Activated T-helper 1 cell treated with anti-CD3 and anti-CD28 coated beads, Interleukin-12 subunit alpha, Interleukin-12 subunit beta, Interleukin-2, Interleukin-4 antibody, amounts not matched to agents 30 ng/mL and 10 ng/mL and 1 ng/mL, durations not matched to agents 14 hours and 24 hours and 36 hours (primary cell): ENCODE measurements at regions not wholly inside any gene's neighbourhood (a gene's known extent, or its start where the extent isn't known, plus 50 kb on each side); places are given as distances from the start of the nearest gene placed in this dataset.
"Not testable (repeated sequence)": the region's sequence is repeated elsewhere in the genome, so short reads cannot be mapped to it uniquely, and the experiment has no call there.

Experiments used
- DNase-seq: peaks from one replicate; pipeline ENCODE4 v3.0.0; 2021; ENCODE audit warnings: low spot score
- H3K27ac Mint-ChIP-seq: one replicate; pipeline ENCODE4 v1.8.0; 2021; ENCODE audit warnings: mild to moderate bottlenecking, mixed read lengths
- H3K27me3 Mint-ChIP-seq: one replicate; pipeline ENCODE4 v1.8.0; 2022; ENCODE audit warnings: mild to moderate bottlenecking, moderate library complexity, mixed read lengths; ENCODE audit not compliant: insufficient read depth
- H3K36me3 Mint-ChIP-seq: one replicate; pipeline ENCODE4 v1.8.0; 2021; ENCODE audit warnings: low read depth, mixed read lengths
- H3K4me1 Mint-ChIP-seq: one replicate; pipeline ENCODE4 v1.8.0; 2021; ENCODE audit warnings: low read depth, mixed read lengths
- H3K4me3 Mint-ChIP-seq: one replicate; pipeline ENCODE4 v1.8.0; 2021; ENCODE audit warnings: mild to moderate bottlenecking, moderate library complexity, mixed read lengths
- H3K9me3 Mint-ChIP-seq: one replicate; pipeline ENCODE4 v1.8.0; 2021; ENCODE audit warnings: mixed read lengths
- intact Hi-C: fragments of 100-400 bp; cut with micrococcal nuclease; formaldehyde crosslinking; loops from one replicate; pipeline ENCODE4 v1.15.1; 2024

GRCh38 chr5:67998709-67999261 lies 216.8 kb upstream of the PIK3R1 start:
- H3K36me3 Mint-ChIP-seq = no peaks in the 10 kb centered on the region
- no peak overlapping the region for H3K4me3 Mint-ChIP-seq
- H3K4me1 Mint-ChIP-seq = no peaks in the 10 kb centered on the region
- no peak overlapping the region for H3K27ac Mint-ChIP-seq
- no peak for DNase-seq
- no peaks in the 10 kb centered on the region for H3K9me3 Mint-ChIP-seq
- intact Hi-C loops = no loop called here
- H3K27me3 Mint-ChIP-seq = peaks cover 2% of the 10 kb centered on the region

- no peak for DNase-seq
- no peak overlapping the region for H3K27ac Mint-ChIP-seq
- intact Hi-C loops = no loop called here
- no peak overlapping the region for H3K4me3 Mint-ChIP-seq
- no peaks in the 10 kb centered on the region for H3K9me3 Mint-ChIP-seq
- H3K36me3 Mint-ChIP-seq = no peaks in the 10 kb centered on the region
- H3K4me1 Mint-ChIP-seq = no peaks in the 10 kb centered on the region
- H3K27me3 Mint-ChIP-seq = peaks cover 6% of the 10 kb centered on the region
Observed at GRCh38 chr5:67997892-67998457, 217.6 kb upstream of the PIK3R1 start.

- Mint-ChIP-seq H3K4me1 (no peaks in the 10 kb centered on the region), H3K4me3 (no peak overlapping the region), H3K9me3 (no peaks in the 10 kb centered on the region), H3K27ac (no peak overlapping the region), H3K36me3 (no peaks in the 10 kb centered on the region), H3K27me3 (peaks cover 7% of the 10 kb centered on the region)
- intact Hi-C loops = no loop called here
- no peak for DNase-seq
Observed at GRCh38 chr5:67997148-67997547, 218.4 kb upstream of the PIK3R1 start.

GRCh38 chr5:67996596-67996995 lies 219.0 kb upstream of the PIK3R1 start:
- Mint-ChIP-seq H3K27ac (no peak overlapping the region), H3K9me3 (no peaks in the 10 kb centered on the region), H3K4me1 (no peaks in the 10 kb centered on the region), H3K36me3 (no peaks in the 10 kb centered on the region), H3K4me3 (no peak overlapping the region), H3K27me3 (peaks cover 7% of the 10 kb centered on the region)
- intact Hi-C loops = no loop called here
- no peak for DNase-seq

GRCh38 chr5:67992923-67993322 lies 222.6 kb upstream of the PIK3R1 start:
- Mint-ChIP-seq H3K27me3 (peaks cover 7% of the 10 kb centered on the region), H3K36me3 (no peaks in the 10 kb centered on the region), H3K27ac (no peak overlapping the region), H3K4me3 (no peak overlapping the region), H3K9me3 (no peaks in the 10 kb centered on the region), H3K4me1 (no peaks in the 10 kb centered on the region)
- intact Hi-C loops = no loop called here
- DNase-seq = no peak

- peaks cover 6% of the 10 kb centered on the region for H3K27me3 Mint-ChIP-seq
- no peaks in the 10 kb centered on the region for H3K4me1 Mint-ChIP-seq
- no peak for DNase-seq
- no peaks in the 10 kb centered on the region for H3K9me3 Mint-ChIP-seq
- H3K36me3 Mint-ChIP-seq = no peaks in the 10 kb centered on the region
- intact Hi-C loops = no loop called here
- no peak overlapping the region for H3K4me3 Mint-ChIP-seq
- H3K27ac Mint-ChIP-seq = no peak overlapping the region
Observed at GRCh38 chr5:67989456-67989855, 226.1 kb upstream of the PIK3R1 start.

GRCh38 chr5:67986761-67987160 lies 228.8 kb upstream of the PIK3R1 start:
- intact Hi-C loops = no loop called here
- Mint-ChIP-seq H3K4me3 (no peak overlapping the region), H3K27me3 (no peaks in the 10 kb centered on the region), H3K36me3 (no peaks in the 10 kb centered on the region), H3K9me3 (no peaks in the 10 kb centered on the region), H3K4me1 (peaks cover 6% of the 10 kb centered on the region), H3K27ac (no peak overlapping the region)
- no peak for DNase-seq

GRCh38 chr5:67985686-67986387 lies 229.7 kb upstream of the PIK3R1 start:
- Mint-ChIP-seq H3K27me3 (no peaks in the 10 kb centered on the region), H3K9me3 (no peaks in the 10 kb centered on the region), H3K27ac (no peak overlapping the region), H3K4me3 (no peak overlapping the region), H3K4me1 (peaks cover 6% of the 10 kb centered on the region), H3K36me3 (no peaks in the 10 kb centered on the region)
- DNase-seq = no peak
- intact Hi-C loops = no loop called here

GRCh38 chr5:67984546-67984945 lies 231.0 kb upstream of the PIK3R1 start:
- no peak overlapping the region for H3K27ac Mint-ChIP-seq
- no peak overlapping the region for H3K4me3 Mint-ChIP-seq
- intact Hi-C loops = loop anchor here (5.0 kb wide), 1 partner anchor 268 kb away; no protein-coding TSS in a partner anchor

GRCh38 chr5:67983251-67984110 lies 232.1 kb upstream of the PIK3R1 start:
- no peaks in the 10 kb centered on the region for H3K27me3 Mint-ChIP-seq
- H3K4me3 Mint-ChIP-seq = no peak overlapping the region
- intact Hi-C loops = loop anchor here (5.0 kb wide), 1 partner anchor 269 kb away; no protein-coding TSS in a partner anchor
- H3K27ac Mint-ChIP-seq = no peak overlapping the region
- H3K9me3 Mint-ChIP-seq = no peaks in the 10 kb centered on the region
- H3K36me3 Mint-ChIP-seq = no peaks in the 10 kb centered on the region
- peaks cover 6% of the 10 kb centered on the region for H3K4me1 Mint-ChIP-seq
- no peak for DNase-seq

More at GRCh38 chr5:67984546-67984945, 231.0 kb upstream of the PIK3R1 start:
- no peak for DNase-seq
- H3K9me3 Mint-ChIP-seq = no peaks in the 10 kb centered on the region
- no peaks in the 10 kb centered on the region for H3K27me3 Mint-ChIP-seq
- H3K4me1 Mint-ChIP-seq = peaks cover 6% of the 10 kb centered on the region
- no peaks in the 10 kb centered on the region for H3K36me3 Mint-ChIP-seq

GRCh38 chr5:67982160-67982559 lies 233.4 kb upstream of the PIK3R1 start:
- not testable (repeated sequence) for H3K27me3 Mint-ChIP-seq, H3K4me3 Mint-ChIP-seq, H3K9me3 Mint-ChIP-seq, DNase-seq, H3K4me1 Mint-ChIP-seq, H3K27ac Mint-ChIP-seq, H3K36me3 Mint-ChIP-seq
- intact Hi-C loops = loop anchor here (5.0 kb wide), 1 partner anchor 270 kb away; no protein-coding TSS in a partner anchor

GRCh38 chr5:67978171-67978570 lies 237.4 kb upstream of the PIK3R1 start:
- no peak overlapping the region for H3K4me3 Mint-ChIP-seq
- peaks cover 3% of the 10 kb centered on the region for H3K4me1 Mint-ChIP-seq
- H3K27me3 Mint-ChIP-seq = peaks cover 2% of the 10 kb centered on the region
- no peak for DNase-seq
- no peak overlapping the region for H3K27ac Mint-ChIP-seq
- intact Hi-C loops = no loop called here
- no peaks in the 10 kb centered on the region for H3K36me3 Mint-ChIP-seq
- H3K9me3 Mint-ChIP-seq = no peaks in the 10 kb centered on the region
